ENCODE measurements at regions not wholly inside any gene's neighbourhood (a gene's known extent, or its start where the extent isn't known, plus 50 kb on each side); places are given as distances from the start of the nearest gene placed in this dataset.
A peak's percentile ranks its signal among the peaks of the same experiment; 100 is the strongest.

DNA sequence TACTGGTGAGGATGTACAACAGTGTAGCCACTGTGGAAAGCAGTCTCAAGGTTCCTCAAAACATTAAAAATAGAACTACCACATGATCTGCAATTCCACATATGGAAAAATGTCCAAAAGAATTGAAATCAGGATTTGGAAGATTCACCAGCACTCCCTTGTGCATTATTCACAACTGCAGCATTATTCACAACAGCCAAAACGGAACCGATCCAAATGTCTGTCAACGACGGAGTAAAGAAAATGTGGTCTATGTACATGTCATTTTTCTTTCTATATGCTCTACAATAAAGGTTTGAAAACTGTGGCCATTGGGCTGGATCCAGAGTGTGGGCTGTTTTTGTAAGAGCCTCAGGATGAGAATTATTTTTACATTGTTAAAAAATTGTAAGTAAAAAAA is 1206.1 kb upstream of the CELF2 start:
- Histone ChIP-seq H3K27ac (no peak overlapping the region), H3K27me3 (no peaks in the 10 kb centered on the region), H3K9me3 (no peaks in the 10 kb centered on the region), H3K36me3 (no peaks in the 10 kb centered on the region), H3K4me1 (no peaks in the 10 kb centered on the region), H3K4me3 (no peak overlapping the region)
- ATAC-seq (no peak), DNase-seq (no peak)
- TF ChIP-seq, protein P1, sequence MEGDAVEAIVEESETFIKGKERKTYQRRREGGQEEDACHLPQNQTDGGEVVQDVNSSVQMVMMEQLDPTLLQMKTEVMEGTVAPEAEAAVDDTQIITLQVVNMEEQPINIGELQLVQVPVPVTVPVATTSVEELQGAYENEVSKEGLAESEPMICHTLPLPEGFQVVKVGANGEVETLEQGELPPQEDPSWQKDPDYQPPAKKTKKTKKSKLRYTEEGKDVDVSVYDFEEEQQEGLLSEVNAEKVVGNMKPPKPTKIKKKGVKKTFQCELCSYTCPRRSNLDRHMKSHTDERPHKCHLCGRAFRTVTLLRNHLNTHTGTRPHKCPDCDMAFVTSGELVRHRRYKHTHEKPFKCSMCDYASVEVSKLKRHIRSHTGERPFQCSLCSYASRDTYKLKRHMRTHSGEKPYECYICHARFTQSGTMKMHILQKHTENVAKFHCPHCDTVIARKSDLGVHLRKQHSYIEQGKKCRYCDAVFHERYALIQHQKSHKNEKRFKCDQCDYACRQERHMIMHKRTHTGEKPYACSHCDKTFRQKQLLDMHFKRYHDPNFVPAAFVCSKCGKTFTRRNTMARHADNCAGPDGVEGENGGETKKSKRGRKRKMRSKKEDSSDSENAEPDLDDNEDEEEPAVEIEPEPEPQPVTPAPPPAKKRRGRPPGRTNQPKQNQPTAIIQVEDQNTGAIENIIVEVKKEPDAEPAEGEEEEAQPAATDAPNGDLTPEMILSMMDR (IDR thresholded peaks at IDR 0.05): no peak
- intact Hi-C loops (cut with DNase I): no loop called here

DNA sequence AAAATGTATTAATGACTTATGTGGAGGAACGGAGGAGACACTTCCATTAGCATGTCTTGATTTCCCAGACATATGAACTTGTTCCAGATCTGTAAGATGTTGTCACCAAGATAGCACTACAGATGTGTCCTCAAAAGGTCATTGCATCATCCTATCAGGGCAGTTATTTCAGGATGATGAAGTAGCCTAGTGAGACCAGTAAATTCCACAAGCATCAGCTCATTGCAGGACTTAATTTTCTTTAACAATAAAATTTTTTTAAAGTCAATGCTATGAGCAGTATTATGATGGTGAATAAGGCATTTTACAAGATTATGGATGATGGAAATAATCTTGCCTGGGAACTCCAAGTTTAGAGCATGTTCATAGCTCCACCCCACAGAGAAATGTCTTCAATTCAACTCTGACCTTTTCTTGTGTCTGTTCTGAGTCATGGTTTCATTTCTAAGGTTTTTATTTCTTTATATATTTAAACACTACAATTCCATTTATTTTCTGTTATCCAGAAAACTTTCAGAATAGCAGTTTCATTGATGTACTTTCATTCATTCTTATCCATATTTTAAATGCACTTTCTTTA is 1203.3 kb upstream of the CELF2 start:
- Histone ChIP-seq H3K27ac (no peak overlapping the region), H3K4me3 (no peak overlapping the region), H3K9me3 (no peaks in the 10 kb centered on the region), H3K4me1 (no peaks in the 10 kb centered on the region), H3K27me3 (no peaks in the 10 kb centered on the region), H3K36me3 (no peaks in the 10 kb centered on the region)
- TF ChIP-seq, protein P1 (IDR thresholded peaks at IDR 0.05): no peak
- DNase-seq (no peak), ATAC-seq (no peak)
- intact Hi-C loops (cut with DNase I): no loop called here

DNA sequence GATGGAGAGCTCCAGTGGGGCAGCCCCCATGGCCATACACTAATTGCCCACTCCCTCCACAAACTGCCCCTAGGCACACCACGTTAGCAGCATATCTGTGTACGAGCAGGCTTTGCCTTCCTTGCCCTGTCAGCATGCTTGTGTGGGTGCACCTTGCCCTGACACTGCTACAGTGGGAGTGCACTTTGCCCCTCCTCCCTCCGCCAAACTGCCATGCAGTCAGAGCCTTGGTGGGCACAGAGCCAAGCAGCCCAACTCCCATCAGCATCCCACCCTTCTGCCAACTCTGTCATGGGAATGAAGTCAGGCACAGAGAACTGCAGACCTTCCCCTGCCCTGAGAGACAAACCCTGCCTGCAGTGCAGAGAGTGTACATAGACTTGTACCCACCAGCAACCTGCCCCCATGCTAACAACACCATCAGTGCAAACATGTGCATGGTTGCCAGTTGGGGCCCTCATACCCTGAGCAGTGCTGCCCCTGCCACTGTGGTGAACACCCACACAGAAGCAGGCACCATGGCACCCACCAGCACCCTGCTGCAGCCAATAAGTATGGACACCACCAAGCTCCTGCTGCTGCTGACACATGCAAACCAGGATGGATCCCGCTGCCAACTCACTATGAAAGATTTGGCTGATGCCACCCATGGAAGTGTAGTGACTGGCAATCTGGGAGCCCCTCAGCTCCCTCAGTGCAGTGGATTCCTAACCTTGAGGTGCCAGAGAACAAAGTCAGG is 1197.7 kb upstream of the CELF2 start:
- Histone ChIP-seq H3K27me3 (no peaks in the 10 kb centered on the region), H3K36me3 (no peaks in the 10 kb centered on the region), H3K4me1 (no peaks in the 10 kb centered on the region), H3K9me3 (no peaks in the 10 kb centered on the region), H3K27ac (no peak overlapping the region), H3K4me3 (no peak overlapping the region)
- TF ChIP-seq, protein P1 (IDR thresholded peaks at IDR 0.05): no peak
- DNase-seq (no peak), ATAC-seq (no peak)
- intact Hi-C loops (cut with DNase I): no loop called here

DNA sequence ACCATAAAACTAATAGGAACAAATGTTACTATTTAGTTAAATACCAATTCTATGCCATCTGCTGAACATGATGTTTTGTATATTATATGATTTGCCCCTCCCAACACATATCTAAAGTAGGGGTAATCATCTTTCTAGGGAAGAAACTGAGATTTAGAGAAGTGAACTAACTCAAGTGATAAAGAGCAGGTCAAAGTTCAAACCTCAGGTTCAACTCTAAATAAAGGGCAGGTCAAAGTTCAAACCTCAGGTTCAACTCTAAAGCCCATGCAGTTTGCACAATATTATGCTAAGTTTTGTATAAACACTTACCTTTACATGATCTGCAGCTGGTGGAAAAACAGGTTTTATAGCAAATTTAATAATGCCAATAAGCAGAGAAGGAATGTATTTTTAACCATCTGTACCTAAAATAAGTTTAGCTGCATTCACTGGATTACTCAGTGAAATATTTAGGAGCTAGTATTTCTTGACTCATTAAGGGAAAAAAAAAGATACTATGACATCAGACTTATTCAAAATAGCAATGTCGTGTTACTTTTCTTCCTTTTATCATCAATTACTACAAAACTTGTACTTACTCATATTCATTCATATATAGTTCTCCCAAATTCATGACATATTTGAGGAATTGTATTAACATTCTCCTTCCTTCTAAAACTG is 1194.3 kb upstream of the CELF2 start:
- TF ChIP-seq, protein P1 (IDR thresholded peaks at IDR 0.05): no peak
- Histone ChIP-seq H3K4me3 (no peak overlapping the region), H3K27ac (no peak overlapping the region), H3K9me3 (no peaks in the 10 kb centered on the region), H3K4me1 (no peaks in the 10 kb centered on the region), H3K27me3 (no peaks in the 10 kb centered on the region), H3K36me3 (no peaks in the 10 kb centered on the region)
- intact Hi-C loops (cut with DNase I): no loop called here
- ATAC-seq: no peak
- DNase-seq: no peak

DNA sequence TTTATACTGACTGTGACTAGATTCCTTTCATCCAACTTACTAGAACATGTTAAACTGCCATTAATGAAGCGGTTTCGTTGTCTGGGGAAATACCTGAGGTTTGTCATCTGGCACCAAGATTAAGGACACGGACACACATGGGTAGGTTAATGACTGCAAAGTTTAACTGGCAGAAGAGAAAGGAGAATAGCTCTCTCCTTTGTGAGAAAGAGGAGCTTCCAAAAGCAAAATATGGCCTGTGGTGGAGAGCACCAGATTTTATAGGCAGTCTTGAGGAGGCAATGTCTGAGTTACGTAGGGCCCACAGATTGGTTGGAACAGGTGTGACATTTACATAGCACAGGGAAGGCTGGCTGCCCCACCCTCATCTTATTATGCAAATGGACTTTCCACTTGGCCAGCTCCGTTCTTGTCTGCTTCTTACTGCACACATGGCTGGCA is 1193.0 kb upstream of the CELF2 start:
- Histone ChIP-seq H3K4me3 (no peak overlapping the region), H3K9me3 (no peaks in the 10 kb centered on the region), H3K36me3 (no peaks in the 10 kb centered on the region), H3K27me3 (no peaks in the 10 kb centered on the region), H3K4me1 (no peaks in the 10 kb centered on the region), H3K27ac (no peak overlapping the region)
- intact Hi-C loops (cut with DNase I): no loop called here
- TF ChIP-seq, protein P1 (IDR thresholded peaks at IDR 0.05): no peak
- peak; percentile 43 for ATAC-seq
- no peak for DNase-seq
